ENCODE measurements at regions not wholly inside any gene's neighbourhood (a gene's known extent, or its start where the extent isn't known, plus 50 kb on each side); places are given as distances from the start of the nearest gene placed in this dataset.

DNA sequence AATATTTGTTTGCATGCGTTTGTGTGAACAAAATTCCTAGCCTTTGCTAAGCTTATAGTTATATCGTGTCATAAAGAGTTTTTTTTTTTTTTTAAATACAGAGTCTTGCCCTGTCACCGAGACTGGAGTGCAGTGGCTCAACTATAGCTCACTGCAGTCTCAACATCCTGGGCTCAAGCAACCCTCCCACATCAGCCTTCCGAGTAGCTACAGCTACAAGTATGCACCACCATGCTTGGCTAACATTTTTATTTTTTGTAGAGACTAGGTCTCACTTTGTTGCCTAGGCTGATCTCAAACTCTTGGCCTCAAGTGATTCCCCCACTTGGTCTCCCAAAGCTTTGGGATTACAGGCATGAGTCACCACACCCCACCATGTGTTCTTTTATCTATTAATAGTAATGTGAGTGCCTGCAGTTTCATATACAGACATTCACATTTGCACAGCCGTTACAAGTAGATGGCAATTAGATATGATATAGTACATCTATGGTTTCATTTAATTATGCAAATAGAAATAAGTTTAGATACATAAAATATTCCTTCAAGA, 848.6 kb downstream of the PDCD6IP start:
- H3K4me1 ChIP-seq: no peaks in the 10 kb centered on the region
- no peak for TF ChIP-seq CTCF (IDR thresholded peaks at IDR 0.05)
- ATAC-seq (no peak), DNase-seq (no peak)
- H3K4me3 ChIP-seq: no peak overlapping the region
- H3K9me3 ChIP-seq: no peaks in the 10 kb centered on the region
- no peaks in the 10 kb centered on the region for H3K36me3 ChIP-seq (ENCODE audit: insufficient read depth in 1 of 2, low read depth in 1 of 2)
- H3K27ac ChIP-seq: no peak overlapping the region
- 60 to 70% (median 67%) methylated on average over 5 of the region's 5 CpGs for WGBS, 3 donors
- no peaks in the 10 kb centered on the region for H3K27me3 ChIP-seq (ENCODE audit: insufficient read depth in 3 of 3, low read length in 2 of 3)
- intact Hi-C loops (cut with DNase I): no loop called here

GRCh38 chr3:34650131-34650530, 851.7 kb downstream of the PDCD6IP start:
- DNase-seq (no peak), ATAC-seq (no peak)
- intact Hi-C loops (cut with DNase I): no loop called here
- TF ChIP-seq CTCF (IDR thresholded peaks at IDR 0.05): no peak
- Histone ChIP-seq H3K9me3 (no peaks in the 10 kb centered on the region), H3K27me3 (ENCODE audit: insufficient read depth in 3 of 3, low read length in 2 of 3) (no peaks in the 10 kb centered on the region), H3K27ac (no peak overlapping the region), H3K36me3 (ENCODE audit: insufficient read depth in 1 of 2, low read depth in 1 of 2) (no peaks in the 10 kb centered on the region), H3K4me3 (no peak overlapping the region), H3K4me1 (no peaks in the 10 kb centered on the region)
- WGBS, 3 donors: 73 to 78% (median 77%) methylated on average over 4 of the region's 4 CpGs

- intact Hi-C loops (cut with DNase I): no loop called here
- WGBS, 3 donors: 75 to 92% (median 79%) methylated on average over 3 of the region's 3 CpGs
These were observed 870.5 kb downstream of the PDCD6IP start for GRCh38 chr3:34668915-34669314.

GRCh38 chr3:34669490-34669889, 871.1 kb downstream of the PDCD6IP start:
- no peak for DNase-seq
- no peaks in the 10 kb centered on the region for H3K36me3 ChIP-seq (ENCODE audit: insufficient read depth in 1 of 2, low read depth in 1 of 2)
- no peak overlapping the region for H3K27ac ChIP-seq
- H3K27me3 ChIP-seq (ENCODE audit: insufficient read depth in 3 of 3, low read length in 2 of 3): no peaks in the 10 kb centered on the region
- no peaks in the 10 kb centered on the region for H3K4me1 ChIP-seq
- no peak for TF ChIP-seq CTCF (IDR thresholded peaks at IDR 0.05)
- H3K4me3 ChIP-seq: no peak overlapping the region
- intact Hi-C loops (cut with DNase I): no loop called here
- 85 to 86% (median 85%) methylated on average over 3 of the region's 3 CpGs for WGBS, 3 donors
- H3K9me3 ChIP-seq: no peaks in the 10 kb centered on the region
- ATAC-seq: no peak

More at GRCh38 chr3:34668915-34669314, 870.5 kb downstream of the PDCD6IP start:
- no peak for DNase-seq
- H3K36me3 ChIP-seq (ENCODE audit: insufficient read depth in 1 of 2, low read depth in 1 of 2): no peaks in the 10 kb centered on the region
- ATAC-seq: no peak
- H3K4me3 ChIP-seq: no peak overlapping the region
- no peaks in the 10 kb centered on the region for H3K9me3 ChIP-seq
- no peaks in the 10 kb centered on the region for H3K27me3 ChIP-seq (ENCODE audit: insufficient read depth in 3 of 3, low read length in 2 of 3)
- no peaks in the 10 kb centered on the region for H3K4me1 ChIP-seq
- no peak for TF ChIP-seq CTCF (IDR thresholded peaks at IDR 0.05)
- H3K27ac ChIP-seq: no peak overlapping the region
